HG02759 (cell line): ENCODE measurements at regions not wholly inside any gene's neighbourhood (a gene's known extent, or its start where the extent isn't known, plus 50 kb on each side); places are given as distances from the start of the nearest gene placed in this dataset.

Experiments
- ATAC-seq: cut with Tn5 transposase; IDR thresholded peaks from one replicate; pipeline ENCODE4 v1.9.1; 2021; ENCODE audit warnings: mild to moderate bottlenecking, moderate library complexity; ENCODE audit not compliant: unreplicated experiment

DNA sequence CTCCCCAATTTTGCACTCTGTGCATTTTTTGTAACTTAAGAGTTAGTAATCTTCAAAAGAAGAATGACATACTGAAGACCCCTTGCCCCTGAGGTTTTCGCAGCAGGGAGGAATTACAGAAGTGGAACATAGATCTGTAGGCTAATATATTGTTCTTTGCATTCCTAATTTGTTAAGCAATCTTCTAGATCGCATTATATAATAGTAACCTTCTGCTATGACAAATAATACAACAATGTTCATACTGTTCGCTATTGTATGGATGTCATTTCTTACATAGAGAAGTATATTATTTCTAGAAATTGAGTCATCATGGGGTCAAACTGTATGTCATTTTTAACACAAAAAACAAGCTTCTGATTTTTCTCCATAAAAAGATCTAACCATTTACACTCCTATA is 95.8 kb upstream of the TGFBR2 start:
- no peak for ATAC-seq

DNA sequence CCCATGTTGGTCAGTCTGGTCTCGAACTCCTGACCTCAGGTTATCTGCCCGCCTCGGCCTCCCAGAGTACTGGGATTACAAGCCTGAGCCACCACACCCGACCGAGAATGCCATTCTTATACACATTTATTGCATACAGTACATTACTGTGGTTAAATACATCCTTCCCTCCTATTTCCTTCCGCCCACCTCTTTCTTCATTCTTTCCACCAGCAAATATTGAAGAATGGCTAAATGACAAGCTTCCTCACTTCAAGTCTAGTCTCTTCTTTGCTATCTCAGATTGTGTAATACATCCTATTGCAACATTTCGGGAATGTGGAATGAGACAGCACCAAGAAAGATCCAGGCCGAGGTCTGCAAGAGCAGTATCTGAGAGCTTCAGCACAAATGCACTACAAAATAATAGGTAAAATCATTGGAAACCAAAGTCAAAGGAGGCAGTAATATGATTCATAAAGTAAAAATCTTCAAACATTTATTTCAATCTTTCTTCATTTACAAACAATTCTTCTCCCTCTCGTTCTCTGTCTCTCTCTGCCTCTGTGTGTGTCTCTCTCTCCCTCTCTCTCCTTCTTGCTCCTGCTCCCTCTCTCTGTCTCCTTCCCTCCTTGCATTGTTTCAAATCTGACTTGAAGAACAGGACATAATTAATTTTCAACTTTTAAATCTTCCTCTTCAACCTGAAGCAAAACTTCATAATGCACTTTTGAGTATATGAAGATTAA is 94.7 kb upstream of the TGFBR2 start:
- ATAC-seq: no peak

DNA sequence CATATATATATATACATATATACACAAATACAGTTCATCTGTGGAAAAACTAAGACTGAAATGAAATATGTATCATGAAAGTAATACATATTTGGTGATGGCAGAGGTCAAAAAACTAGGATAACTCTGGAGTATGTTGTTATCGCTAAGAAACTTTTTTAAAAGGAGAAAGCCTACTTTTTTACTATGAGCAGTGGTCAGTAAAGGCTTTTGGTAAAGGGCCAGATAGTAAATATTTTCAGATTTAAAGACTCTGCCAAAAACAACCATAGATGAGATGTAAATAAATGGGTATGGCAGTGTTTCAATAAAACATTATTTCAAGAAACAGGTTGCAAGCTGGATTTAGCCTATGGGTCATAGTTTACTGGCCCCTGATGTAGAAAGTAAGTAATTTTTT is 93.8 kb upstream of the TGFBR2 start:
- ATAC-seq: no peak

DNA sequence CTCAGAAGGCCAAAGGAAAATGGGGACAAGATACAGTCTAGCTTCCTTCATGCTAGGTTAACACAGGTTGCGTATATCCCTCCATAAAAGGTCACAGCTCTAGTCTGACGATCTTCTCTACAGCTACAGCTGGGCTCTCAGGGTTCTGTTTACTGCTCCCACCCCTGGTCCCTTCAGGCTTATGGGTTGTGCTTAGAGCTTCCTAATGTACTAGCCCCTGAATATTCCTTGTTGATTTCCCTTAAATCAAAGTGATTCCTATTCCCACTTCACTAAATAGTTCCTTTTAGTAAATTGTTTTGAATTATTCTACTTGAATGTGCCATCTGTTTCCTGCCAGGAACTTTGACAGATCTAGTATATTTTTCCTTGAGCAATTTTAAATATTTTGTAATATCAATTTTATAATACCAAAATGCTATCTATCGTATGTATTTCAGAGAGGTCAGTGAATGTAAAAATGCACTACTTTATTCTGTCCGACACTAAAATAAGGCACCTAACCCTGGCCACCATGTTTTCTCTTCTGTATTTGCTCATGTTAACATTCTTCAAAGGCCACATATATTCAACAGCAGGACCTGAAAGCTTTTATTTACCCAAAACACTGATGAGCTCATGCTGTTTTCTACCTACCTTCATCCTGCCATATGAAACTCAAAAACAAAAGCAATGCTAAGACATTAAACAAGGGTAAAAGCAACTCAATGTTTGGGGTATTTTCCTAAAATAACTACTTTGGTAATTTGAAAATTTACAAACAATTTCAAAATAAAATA is 92.8 kb upstream of the TGFBR2 start:
- no peak for ATAC-seq

DNA sequence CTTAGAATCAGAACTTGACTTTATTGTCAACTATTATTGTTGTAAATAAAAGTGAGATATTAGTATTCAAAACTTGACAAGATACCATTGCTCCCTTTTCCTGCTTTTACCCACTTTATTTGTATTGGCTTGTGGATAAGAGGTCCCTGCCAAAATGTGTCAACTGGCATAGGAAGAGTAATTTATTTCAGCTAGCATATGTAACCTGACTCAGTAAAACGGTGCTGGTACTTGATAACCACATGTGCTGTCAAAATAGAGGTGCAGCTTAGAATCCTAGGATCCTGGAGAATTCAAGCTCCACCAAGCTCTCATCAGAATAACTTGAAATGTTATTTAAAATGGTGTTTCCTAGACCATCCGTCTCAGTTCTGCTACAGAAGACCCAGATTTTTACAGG is 90.2 kb upstream of the TGFBR2 start:
- ATAC-seq: no peak

DNA sequence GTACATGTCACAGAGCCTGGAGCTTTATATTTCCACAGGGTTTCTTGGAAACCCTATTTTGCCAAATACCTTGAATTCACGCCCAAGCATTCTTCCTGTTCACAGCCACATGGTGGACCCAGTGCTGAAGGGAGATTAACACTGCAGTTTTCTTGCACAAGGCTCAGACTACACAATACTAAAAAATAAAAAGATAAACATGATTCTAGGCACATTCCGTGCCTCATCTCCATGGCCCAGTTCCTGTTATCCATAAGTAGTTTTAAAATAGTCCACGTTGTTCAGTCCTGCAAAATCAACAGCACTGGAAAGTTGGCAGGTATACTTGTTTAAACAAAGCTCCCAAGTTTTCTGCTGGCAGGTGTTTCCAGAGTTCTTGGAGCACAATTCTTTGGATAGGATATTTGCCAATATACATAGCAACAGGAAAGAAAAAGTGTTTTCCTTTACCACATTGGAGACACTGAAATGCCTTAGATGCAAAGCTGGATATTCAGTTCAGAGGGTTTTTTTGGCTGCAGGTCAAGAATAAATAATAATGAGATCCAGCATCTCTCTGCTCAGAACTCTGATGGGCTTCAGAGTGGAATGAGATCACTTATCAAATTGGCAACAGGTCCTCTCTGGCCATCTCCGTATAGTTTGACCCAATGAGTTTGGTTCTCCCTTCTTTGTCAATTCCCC is 88.1 kb upstream of the TGFBR2 start:
- no peak for ATAC-seq

DNA sequence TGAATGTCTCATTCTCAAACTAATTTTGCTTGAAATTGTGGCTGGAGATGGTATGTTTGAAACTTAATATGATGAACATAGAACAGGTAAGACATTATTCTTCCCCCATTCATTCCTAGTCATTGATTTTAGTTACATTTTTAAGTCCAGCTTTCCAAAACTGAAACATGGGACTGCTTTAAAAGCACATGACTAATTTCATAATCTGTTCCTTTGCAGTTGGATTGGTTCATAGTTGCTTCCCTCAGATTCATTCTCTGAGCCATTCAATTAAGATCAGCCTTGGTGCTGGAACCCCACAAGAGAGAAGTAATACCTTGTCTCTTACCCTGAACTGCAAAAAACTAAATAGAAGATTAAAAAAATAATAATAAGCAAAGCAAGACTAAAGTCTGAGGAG is 87.5 kb upstream of the TGFBR2 start:
- no peak for ATAC-seq

DNA sequence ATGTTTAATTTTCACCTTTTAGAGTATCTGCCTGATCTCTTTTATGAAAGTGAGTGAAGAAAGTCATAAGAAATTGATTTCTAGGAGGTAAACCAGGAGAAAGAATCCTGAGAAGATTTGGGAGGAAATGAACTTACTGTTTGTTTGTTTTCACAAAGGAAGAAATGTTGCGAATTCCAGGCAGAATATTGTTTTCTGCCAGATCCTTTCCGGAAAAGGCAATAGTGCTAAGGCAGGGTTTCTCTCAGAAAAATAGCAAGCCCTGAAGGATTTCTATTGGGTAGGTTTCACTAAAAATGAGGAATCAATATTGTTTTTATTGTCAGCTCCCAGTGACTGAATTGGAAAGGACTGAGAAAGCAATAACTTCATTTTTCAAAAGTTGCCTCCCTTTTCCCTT is 85.7 kb upstream of the TGFBR2 start:
- no peak for ATAC-seq

DNA sequence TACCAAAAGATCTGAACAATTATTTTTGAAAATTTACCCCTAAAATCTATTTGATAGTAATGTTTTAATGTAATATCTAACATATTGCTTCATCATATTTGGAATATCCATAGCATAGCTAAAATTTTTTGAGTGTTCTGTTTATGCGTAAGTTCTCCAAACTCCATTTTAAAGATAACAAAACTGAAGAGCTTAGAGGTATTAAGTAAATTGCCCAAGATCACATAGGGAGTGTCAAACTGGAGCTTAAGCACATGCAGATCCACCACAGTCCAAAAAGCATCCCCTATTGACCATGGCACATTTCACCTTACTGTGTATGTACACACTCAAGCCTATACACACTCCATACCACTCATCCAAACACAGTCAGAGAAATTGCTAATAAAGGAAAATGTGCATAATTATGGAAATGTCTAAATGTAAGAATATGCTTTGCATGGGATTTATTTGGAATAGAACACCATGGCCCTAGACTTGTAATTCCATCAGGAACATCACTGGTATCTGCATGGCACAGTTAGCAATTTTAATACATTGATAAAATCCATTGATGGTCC is 85.2 kb upstream of the TGFBR2 start:
- ATAC-seq: no peak

DNA sequence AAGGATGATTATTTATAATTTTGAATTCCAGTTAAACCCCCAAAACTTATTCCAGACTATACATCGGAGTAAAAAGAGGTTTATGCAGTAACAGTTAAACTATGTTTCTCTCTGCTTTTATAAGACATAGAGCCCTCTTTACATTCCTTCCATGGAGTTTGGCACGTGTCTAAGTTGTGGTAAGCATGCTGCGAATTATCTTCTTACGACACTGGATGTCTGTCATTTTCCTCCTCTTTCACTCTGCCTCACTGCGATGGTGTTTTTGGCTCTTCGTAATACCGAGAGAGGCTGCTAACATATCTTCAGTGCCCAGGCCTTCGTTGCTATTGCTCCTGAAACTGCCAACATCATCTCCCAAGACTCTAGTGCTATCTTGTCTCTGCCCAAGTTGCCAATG is 83.9 kb upstream of the TGFBR2 start:
- ATAC-seq: no peak

DNA sequence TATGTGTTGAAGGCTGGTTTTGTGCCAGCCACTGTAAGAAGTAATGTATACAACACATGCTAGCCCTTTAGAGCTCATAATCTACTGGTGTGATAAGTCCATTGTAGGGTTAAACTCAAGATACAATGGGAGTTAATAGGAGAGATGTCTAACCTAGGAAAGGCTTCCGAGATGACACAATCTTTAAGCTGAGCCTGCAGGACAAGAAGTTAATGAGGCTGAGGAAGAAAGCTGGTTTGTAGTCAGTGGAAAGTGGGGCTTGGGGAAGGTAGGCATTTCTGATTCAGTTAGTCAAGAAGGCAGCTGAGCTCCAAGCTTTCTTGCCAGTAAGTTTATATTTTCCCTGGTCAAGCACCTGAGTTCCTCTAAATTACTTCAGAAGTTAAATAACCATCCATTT is 83.0 kb upstream of the TGFBR2 start:
- no peak for ATAC-seq

DNA sequence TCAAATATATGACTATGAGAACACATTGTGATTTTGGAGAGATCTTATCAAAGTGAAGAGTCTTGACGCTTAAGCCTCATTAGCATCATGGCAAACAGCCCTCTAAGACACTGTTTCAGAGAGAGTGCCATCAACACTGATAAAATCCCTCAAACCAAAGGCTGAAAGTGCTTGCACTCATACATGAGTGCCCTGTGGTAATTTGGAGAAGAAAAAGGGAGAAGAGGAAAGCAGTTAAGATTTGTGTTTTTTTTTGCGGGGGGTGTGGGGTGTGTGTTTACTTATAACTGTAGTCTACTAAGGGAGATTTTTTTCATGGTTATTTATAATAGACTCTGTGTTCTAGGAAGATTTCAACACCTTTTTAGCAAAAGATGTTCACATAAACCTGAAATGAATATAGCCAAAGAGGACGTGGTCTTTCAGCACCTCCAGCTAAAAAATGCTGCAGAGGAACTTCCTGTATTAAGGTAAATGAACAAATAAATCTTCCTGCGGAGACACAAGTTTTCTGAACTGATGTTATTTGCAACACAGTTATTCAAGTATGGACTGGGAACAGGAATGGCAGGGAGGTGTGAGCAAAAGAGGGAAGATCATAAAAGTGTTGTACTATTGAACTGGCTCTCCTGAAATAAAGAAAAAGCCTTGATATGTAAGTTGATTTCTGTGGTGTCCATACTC is 81.9 kb upstream of the TGFBR2 start:
- no peak for ATAC-seq

DNA sequence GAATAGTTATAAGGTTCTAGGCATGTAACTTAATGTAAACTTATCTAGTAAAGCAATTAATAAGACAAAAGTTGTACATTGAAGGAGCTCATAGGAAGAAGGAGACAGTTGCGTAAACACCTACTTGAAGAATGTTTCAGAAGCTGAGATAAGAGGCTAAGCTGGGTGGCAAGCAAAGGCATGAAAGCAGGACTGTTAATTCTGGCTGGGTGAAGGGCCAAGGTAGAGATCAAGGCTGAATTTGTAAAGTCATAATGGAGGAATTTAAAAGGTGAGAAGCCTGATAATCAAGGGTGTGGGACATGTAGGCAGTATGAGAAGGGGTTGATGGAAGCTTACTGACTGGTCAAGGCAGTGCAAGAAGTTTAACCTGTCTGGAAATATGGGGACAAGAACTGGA is 80.4 kb upstream of the TGFBR2 start:
- no peak for ATAC-seq

DNA sequence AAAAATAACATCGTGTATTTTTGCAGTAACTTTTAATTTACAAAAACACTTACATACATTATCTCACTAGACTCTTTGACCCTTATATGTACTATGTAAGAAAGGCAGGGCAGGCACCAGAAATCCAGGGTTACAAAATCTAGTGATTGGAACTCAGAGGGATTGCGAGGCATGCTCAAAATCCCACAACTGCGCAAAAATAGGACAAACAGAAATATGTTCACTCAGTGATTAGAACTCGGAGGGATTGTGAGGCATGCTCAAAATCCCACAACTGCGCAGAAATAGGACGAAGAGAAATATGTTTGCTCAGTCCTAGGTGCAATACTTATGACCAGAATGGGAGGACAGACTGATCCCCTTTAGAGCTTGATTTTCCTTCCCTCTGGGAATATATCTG is 79.2 kb upstream of the TGFBR2 start:
- ATAC-seq: no peak

DNA sequence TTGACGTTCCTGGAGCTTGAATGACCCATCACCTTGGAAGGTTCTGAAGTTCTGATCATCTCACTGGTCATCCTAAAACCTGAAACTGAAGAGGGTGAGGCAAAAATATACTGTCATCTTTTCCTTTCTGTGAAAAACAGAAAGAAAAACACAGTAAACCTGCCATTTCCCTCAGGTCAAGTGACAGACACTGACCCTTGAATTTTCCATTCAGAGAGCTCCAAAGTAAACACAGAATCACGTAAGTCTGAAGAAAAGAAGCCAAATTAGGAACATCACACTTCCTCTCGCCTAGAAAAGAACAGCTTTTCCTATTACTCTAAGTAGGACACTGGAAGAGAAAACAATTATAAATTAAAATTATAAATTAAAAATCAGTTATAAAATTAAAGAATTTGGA is 78.7 kb upstream of the TGFBR2 start:
- no peak for ATAC-seq

DNA sequence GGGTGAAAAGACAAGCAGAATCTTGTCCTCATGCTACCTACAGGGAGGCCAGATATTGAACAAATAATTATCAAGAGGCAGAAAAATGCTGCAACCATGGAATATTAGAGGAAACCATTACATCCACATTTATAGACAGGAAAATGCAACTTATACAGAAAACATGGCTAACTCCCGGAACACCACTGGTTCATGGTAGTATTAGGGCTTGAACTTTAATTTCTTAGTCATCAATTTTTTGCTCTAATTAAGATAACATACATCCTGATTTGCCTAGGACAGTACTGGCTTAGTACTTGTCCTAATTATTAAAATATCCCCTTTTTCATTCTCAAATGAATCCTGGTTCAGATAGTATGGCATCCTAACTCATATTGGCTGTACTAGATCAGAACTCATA is 76.3 kb upstream of the TGFBR2 start:
- ATAC-seq: no peak

DNA sequence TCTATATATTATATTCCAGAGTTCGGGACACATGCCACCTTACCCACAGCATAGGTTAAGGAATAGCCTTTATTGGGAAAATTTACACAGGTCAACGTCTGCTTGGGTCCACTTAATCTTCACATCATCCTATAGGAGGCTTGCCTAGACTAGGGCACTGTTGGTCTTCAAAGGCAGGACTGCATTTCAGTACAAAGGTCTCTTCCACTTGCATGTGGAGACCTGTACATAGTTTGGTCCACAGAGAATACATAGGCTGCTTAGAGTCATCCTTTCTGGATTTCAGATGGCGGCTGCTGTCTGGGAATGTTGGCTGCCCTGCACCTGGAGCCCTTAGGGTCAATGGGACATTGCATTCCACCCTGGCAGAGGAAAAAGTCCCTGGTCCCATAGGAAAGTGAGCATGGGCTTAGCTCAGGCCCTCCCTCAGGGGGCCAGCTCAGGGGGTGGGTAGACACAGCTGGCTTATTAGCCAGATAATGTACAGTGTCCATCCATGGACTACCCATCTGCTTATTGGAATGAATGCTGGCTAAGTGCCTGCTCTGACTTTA is 75.3 kb upstream of the TGFBR2 start:
- no peak for ATAC-seq

DNA sequence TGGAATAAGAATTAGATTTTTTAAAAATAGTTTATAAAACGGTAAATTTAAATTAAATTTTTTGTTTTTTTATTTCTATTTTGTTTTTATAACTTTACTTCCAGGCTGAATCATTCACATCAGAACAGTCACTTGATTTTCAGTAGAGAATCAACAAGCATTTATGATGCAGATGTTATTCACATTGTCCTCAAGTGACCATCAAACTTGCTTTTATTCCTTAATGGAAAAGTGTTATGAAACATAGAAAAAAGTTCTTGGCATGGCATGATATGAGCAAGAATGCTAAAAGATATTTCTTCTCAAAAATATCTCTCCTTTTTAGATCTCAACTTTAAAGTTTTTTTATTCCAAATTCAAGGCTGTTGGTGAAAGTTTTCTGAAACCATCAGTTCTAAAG is 70.9 kb upstream of the TGFBR2 start:
- no peak for ATAC-seq

DNA sequence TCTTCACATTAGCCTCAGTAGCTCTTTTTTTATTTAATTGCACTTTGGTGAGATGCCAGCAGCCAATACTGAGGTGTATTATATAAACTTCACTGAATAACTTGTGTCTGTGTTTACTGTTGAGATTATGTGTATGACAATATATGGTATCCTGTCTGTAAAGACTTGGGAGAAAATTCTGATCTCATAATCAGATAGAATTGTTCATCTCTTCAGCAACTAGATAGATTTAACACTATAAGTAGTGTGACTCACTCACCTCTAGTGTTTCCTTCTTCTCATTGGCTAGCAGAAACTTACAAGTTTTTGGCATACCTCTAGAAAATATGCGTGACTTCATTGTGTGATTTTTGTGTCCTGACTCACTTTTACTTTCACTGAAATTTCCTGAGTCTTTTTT is 67.6 kb upstream of the TGFBR2 start:
- ATAC-seq: no peak

DNA sequence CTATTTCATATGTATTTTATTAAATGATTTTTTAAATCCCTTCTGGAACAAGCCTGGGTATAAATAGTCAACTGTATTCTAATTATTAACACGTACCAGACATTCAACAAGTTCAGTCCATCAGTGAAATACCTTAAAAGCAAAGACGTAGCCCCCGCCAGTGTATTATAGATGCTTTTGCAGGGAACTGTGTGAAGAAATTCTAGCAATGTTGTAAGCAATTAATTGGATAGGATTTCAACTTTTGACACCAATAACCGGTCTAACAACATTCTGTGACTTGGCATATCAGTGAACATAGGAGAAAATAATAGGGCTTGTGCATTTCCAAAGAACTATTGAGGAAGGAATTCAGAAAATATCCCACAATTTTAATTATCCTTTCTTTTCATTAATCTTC is 67.2 kb upstream of the TGFBR2 start:
- ATAC-seq: no peak

DNA sequence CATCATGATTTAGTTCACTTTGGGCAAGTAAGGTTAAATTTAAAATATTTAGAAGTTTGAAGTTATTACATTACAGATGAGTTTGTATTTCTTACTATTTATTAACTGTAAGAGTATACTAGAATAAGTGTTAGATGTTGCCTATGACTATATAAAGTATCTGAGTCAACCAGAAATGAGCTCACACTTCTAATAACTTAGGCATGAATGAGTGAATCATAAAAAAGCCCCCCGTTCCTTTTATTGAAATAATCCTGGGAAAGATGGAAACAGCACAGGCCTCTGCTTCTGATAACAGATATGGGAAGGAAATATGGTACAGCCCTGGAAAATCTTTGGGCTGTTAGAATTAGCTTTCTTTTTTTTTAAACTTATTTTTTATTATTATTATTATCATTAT is 66.6 kb upstream of the TGFBR2 start:
- no peak for ATAC-seq
